GM04503 (cell line): ENCODE measurements at regions not wholly inside any gene's neighbourhood (a gene's known extent, or its start where the extent isn't known, plus 50 kb on each side); places are given as distances from the start of the nearest gene placed in this dataset.
A peak's percentile ranks its signal among the peaks of the same experiment; 100 is the strongest.

Source experiments
- DNase-seq: peaks from one replicate; pipeline ENCODE4 v3.0.0-alpha.2; 2012; ENCODE audit warnings: low read depth

DNA sequence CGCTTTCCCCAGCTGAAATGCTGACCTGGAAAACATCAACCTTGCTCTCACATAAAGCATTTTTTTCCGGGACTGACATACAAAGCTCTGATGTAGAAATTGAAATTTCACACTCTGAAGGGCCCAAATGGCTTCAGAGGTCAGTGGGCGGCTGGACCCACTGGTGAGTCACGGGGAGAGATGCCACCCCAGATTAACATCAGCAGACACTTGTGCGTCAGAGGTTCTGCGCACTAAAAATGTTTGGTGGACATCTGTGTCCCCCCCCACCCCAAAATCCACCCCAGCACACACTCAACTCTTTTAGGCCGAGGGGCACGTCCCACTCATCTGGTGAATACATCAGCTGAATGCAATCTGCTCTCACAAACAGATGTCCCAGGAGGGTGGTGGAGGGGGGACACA lies 208.9 kb downstream of the ASB1 start:
- no peak for DNase-seq

DNA sequence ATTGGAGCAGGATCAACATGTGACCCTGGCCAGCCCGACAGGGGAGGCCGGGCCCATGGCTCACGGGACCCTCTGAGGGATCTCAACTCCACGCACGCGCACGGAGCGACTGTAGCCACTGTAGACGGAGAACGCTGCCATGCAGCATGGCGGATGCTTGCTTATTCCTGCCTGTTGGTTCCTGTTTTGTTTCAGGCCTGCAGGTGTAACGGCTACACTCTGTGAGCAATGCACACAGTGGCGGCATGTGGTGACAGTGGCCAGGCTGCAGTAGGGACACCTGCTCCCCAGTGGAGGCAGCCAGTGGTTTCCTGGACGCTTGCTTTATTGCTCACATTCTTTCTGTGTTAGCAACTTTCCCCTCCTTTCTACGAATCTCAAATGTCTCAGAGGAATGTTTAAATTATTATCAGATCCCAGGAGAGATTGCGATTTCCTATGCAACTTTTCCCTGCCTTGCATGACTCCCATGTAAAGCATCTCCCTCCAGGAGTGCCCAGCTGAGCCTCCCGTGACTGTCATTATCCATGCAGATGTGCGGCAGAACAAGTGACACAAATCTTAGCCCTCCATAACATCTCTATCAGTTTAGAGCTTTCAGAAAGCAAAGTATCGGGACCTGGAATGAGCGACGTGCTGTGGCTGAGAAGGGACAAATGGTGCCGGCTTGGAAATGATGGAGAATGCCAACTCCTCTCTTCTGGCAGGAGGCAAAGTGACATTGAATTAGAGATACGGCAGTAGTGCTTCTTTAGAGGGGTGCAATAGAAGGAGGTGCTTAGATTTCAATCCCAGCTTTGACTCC lies 209.7 kb downstream of the ASB1 start:
- DNase-seq: peak; percentile 77

DNA sequence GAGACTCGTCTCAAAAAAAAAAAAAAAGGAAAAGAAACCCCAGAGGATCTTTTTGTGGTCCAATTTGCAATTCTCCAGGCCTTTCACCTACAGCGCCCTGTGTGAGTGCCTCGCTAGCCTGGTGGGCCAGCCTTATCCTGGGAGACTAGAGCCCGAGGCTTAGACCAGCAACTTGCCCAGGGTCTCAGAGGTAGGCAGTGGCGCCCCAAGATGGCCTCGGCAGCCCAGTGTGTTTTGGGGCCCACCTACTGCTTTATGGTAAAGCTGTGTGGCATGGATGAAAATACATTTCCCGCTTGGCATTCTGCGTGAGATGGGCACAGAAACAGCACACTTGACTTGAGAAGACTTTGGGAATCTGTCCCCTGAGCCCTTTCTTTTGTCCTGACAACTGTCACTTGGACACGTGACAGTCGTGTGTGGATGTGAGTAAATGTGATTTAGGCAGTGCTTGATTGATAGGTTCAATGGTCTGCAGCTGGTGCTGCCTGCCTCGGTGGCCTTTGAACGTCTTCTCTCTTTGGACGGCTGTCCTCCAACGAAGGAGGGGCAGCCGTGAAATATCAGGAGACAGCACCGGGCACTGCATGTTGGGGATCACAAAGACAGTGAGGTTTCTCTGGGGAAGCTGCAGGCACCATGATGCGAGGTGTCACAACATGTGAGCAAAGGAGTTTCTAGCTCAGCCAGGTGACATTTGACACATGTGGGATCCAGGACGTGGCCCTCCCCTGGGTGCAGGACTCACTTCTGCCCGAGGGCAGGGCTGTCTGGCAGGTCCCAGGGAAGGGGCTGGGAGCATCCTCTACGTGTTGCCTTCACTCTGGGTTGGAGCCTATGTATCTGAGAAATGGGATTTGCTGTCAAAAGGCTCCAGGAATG lies 209.5 kb upstream of the TWIST2 start:
- DNase-seq: no peak

DNA sequence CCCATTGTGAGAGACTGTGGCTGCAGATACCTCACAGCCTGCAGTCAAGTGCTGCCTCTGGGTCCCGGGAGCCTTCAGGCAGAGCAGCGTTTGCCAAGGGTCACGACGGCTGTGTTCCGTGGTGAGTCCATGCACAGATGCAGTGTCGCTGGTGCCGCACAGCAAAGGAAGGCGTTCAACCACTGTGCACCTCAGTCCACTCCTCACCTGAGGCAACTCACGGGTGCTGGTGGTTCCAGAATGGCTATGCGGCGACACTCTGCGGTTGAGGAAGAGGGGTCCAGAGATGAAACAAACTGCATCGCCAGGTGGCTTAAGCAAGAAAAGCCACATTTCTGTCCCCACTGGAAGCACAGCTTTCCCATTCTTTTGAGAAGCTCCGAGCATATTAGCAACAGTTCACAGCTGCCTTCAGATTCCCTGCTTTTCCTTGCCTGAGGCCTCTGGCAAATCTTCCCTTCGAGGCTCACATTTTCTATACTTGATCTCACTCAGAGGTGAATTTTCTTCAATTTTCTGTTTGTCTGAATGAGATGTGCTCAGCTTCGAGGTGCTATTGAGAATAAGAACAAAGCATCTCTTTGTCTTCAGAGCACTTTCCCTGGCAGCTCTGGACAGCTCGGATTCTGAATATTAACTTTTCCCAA lies 208.8 kb upstream of the TWIST2 start:
- DNase-seq: no peak

DNA sequence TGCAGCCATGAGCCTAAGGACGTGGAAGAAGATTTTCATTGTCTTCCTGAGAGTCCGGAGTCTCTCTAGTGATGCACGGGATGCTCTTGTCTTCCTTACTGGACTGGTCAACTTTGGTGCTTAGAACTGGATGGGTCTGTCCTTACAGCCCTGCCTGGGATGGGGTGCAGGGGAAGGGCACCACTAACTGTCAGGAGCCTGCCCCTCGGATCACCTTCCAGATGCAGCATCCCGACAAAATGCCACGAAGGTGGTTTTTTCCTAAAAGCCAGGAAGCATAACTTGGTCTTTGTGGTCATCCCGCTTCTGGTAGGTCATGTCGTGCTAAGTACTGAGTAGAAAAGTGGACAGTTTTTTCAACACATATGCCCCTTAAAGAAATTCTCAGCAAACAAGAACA lies 207.4 kb upstream of the TWIST2 start:
- no peak for DNase-seq

DNA sequence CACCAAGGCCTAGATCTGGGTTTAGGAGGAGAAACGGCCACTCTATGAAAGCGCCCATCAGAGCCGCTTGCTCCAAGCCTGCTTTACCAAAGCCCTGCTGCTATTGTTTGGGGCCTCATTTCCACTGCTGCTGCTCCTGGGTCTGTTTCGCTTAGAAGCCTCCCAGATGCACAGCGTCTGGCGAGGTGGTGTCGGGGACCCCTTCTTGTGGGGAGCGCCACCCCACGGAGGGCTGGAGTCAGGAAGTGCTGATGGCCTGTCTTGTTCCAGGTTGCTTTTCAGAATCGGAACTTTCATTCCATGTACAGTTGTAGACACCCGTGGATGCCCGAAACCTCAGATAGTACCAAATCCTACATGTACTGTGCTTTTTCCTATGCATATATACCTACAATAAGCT lies 204.9 kb upstream of the TWIST2 start:
- DNase-seq: no peak

DNA sequence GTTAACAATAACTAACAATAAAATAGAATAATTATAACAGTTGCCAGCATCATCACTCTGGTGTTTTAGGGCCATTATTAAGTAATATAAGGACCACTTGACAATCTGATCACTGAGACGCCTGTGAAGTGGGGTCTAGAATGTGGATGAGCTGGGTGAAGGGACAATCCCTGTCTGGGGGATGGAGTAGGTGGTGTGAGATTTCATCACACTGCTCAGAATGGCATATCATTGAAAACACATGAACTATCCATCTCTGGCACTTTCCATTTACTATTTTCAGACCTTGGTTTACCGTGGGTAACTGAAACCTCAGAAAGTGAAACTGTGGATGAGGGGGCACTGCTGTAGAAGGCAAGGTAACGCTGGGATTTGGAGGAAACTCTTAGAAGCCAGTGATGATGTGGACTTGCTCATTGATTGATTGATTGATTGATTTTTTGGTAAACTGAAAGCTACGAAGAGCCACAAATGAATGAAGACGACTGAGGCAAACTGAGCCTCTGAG lies 204.4 kb upstream of the TWIST2 start:
- no peak for DNase-seq

DNA sequence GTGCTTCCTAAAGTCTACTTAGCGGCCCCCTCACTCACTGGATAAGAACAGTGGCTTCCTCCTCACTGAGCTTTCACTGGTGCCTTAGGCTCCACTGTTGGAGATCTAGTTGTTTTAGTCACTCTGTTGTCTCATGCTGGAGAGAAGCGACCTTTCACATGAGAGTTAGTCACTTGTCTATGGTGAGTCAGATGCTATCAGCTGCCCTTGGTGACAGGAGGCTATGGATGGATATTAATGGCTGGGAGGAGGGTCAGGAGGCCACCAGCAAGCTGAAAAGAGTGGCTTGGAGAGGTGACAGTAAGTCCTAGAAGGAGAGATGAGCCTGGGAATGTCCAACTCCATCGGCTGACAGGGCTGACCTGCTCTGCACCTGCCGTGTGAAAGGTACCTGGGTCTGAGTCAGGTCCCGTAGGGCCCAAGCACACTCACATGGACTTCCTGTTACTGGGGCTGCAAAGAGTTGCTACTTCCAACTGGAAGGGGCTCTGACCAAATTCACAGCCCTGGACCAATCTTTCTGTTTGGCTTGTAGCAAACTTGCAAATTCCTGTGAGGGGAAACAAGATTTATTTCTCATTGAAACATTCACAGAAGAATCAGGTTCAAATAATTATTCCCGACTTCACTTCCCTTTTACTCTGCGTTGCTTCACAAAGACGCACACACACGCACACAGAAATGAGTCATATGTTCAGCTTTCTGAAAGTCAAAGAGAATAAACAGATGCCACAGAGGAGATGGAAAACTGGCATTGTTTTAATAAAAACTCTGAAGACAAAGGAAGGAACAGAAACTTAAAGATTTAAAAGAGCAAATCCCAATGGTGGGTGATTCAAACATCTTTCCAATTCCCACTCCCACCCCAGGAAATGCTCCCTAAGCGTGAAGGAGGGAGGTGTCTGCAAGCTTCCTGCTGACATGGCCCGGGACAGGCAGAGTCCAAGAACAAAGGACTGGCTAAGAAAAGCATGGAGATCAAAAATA lies 203.5 kb upstream of the TWIST2 start:
- DNase-seq: peak; percentile 85

DNA sequence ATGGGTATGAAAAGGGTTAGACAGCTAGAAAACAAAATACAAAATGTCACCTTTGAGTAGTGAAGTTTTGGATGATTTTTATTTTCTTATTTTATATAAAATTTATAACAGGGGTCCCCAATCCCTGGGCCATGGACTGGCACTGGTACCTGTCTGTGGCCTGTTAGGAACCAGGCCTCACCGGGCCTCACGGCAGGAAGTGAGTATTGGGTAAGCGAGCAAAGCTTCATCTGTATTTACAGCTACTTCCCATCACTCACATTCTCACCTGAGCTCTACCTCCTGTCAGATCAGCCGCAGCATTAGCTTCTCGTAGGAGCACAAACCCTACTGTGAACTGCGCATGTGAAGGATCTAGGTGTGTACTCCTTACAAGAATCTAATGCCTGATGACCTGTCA lies 202.8 kb upstream of the TWIST2 start:
- DNase-seq: no peak

DNA sequence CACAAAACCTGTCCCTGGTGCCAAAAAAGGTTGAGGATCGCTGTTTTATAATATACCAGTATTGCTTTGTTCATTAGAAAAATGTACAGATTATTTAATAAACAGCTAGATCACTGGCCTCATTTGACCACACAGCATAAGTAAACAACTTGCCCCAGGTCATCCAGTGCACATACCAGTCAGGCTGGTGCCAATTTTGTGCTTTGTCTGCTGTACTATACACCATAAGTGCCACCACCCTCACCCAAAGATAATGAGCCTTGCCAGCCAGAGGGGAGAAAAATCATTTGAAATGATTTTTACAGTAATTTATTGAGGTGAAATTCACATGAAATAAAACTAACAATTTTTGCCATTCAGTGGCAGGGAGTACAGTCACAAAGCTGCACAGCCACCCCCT lies 202.2 kb upstream of the TWIST2 start:
- no peak for DNase-seq

DNA sequence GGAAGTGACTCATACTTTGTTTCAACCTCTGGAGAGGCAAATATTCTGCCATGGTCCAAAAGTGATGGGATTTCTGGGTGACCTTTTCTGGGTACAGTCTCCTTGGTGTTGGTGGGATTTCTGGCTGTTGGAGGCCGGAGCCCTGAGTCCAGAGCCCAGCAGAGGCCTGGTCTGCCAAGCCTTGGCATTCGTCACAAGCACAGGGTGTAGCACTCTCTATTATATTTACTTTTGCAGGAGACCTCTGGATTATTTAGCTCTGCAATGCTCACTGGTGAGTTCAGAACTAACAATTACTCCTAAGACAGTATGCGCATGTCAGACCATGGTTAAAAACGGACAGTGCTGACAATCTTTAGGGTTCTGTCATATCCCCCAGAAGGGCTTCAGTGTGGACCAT lies 201.6 kb upstream of the TWIST2 start:
- no peak for DNase-seq

DNA sequence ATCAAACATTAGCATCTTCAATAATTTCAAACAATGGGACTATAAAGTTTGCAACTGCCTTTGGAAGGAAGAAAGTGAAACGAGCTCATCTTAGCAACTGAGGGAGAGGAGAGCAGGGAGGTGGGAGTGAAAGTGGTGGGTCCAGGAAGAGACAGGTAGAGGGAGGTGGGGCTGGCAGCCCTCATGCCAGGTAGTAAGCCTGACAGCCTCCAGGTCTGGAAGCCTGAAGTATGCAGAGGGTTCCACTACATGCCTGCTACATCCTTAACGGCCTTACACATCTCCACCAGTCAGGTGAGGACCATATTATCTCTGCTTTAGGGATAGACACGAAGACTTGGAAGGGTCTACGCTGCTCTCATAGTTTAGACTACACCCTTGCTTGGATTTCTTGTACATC lies 201.1 kb upstream of the TWIST2 start:
- DNase-seq: no peak

DNA sequence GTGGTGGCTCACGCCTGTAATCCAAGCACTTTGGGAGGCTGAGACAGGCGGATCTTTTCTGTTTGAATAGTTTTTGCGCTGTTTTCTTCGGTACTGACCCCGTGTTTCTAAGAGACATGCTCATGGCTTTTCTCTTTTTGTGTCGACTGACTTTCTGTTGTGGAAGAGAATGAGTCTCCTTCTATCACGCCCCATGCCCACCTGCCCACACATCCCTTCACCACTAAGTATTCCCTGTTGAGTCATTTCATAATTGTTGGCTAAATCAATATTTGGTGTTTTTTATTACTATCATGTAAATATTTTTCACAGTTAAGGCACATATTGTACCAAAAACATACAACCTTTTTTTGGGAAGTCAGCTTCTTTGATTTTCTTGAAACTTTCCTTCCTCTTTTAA lies 198.8 kb upstream of the TWIST2 start:
- no peak for DNase-seq

DNA sequence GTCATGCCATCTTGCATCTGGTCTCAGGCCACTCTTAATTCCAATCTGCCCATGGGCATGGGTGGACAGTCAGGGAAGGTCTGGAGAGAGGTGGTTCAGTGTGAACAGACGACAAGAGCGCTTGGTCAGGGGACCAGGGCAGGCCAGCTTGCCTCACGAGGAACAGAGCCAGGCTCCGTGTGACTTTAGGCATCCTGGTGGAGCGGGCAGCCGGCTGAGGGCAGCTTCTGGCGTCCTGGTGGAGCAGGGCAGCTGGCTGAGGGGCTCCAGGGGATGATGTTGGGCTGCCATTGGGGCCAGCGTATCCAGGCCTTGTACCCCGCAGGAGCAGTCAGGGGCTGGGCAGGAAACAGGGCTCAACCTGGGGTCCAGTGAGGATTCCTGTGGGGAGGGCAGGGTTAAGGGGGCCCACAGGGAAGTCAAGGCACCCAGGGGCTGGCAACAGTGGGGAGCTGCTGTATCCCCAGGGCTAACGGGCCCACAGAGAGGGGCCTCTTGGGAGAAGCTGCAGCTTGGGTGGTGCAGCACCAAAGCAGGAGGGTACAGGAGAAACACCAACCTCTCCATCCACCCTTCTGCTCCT lies 197.9 kb upstream of the TWIST2 start:
- DNase-seq: no peak

DNA sequence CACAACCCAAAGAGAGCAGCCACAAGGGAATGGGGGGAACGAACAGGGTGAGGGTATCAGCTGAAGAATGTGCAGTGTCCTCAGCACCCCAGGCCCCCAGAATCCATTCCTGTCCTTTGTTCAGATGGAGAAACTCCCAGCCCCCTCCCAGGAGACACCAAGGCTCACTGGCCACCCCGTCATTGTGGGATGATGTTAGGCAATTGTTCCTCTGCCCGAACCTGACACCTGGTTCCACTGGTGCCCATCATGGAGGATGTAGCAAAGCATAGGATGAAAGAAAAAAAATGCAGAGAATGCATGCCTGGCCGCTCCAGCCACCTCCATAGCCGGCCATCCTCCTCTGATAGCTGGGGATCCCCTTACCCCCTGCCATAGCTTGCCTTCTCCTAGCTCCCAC lies 197.3 kb upstream of the TWIST2 start:
- no peak for DNase-seq

DNA sequence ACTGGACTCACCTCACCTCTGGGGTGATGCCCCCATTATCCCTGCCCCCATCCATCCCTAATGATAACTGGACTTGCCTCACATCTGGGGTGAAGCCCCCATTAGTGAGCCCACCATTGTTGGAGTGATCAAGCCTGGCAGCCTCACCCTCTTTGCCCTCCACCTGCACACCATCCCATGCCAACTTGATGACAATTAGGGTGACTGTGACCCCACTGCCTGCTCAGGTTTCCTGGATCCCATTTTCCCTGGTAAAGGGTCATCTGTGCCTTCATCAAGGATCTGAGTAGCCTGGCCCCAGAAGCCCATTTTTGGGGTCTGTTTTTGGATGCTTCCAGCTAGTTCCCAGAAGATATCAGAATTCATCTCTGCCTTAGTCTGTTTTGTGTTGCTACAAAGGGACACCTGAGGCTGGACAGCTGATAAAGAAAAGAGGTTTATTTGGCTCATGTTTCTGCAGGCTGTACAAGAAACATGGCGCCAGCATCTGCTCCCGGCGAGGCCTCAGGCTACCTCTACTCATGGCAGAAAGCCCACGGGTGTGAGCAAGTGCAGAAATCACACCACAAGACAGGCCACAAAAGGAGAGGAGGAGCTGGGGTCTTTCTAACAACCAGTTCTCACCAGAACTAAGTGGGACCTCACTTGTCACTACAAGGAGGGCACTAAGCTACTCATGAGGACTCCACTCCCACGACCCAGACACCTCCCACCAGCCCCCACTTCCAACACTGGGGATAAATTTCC lies 196.4 kb upstream of the TWIST2 start:
- no peak for DNase-seq

DNA sequence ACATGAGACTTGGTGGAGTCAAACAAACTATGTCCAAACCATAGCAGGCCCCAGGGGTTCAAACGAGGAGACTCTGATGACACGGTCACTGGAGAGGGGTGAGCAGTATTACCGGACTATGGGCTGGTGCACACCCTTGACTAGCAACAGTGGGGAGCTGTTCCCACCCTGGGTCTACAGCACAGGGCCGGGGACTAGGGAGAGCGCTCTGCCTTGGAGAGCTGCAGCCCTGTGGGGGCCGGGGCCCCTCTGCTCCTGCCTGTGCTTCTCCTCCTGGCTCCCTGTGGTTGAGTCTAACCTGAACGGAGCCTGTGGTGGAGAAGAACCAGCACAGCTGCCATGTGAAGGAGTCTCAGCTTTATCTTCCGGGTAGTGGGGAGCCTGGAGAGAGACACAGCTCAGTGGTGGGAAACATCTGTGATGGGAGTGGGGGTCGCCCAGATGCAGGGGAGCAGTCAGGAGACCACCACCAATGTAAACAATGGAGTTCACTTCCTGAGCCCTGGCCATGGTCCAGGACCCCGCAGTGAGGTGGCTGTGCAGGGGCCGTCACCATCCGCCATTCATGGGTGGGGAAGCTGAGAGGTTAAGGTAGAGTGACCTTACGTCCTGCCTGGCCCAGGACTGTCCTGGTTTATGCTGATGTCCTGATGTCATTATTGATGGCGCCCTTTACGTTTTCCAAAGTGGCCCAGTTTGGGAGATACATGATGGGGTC lies 195.7 kb upstream of the TWIST2 start:
- no peak for DNase-seq

DNA sequence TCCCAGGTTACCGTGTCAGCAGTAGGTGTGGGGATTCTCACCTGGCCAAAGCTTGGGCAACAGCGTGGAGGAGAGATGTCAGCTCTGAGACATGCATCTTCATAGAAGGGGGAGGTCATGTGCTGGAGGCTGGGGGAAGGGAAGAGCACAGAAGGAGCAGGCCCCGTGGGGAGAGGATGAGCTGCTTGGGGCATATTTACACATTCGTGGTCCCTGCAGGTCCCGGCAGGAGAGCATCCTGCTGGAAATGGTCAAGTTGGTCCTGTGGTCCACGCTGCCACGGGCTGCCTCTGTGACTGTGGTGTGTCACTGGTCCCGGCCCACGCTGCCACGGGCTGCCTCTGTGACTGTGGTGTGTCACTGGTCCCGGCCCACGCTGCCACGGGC lies 195.1 kb upstream of the TWIST2 start:
- DNase-seq: no peak

DNA sequence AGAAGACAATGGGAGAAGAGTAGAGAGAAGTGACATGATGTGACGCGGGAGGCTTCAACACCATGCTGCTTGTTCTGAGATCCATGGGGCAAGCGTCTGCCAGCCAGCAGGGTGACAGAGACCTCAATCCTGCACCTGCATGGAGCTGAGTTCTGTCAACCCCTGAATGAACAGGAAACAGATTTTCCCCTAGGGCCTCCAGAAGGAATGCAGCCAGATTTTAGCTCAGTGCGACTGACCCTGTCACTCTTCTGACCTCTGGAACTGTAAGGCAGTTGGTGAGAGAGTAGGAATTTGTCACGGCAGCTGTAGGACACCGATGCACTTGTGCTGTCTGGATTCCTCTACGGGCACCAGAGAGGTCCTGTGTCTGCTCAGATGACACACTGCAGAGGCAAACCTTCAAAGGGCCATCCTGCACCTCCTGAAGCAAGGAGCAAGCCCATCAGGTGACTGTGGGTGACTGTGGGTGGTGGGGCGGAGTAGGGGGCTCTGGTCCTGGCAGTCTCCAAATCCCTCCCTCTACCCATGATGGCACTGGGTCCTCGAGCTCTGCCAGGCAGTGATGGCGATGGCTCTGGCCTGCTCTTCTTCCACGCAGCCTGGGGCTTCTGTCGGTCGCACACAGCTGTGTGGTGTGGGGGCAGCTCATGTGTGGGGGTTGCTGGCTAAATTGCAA lies 194.3 kb upstream of the TWIST2 start:
- DNase-seq: no peak
